Astrocyte (in vitro differentiated cells and primary cell): ENCODE measurements at regions not wholly inside any gene's neighbourhood (a gene's known extent, or its start where the extent isn't known, plus 50 kb on each side); places are given as distances from the start of the nearest gene placed in this dataset.
A peak's percentile ranks its signal among the peaks of the same experiment; 100 is the strongest.

Source experiments
- DNase-seq: peaks from one replicate; pipeline ENCODE4 v3.0.0-alpha.2; 2010; ENCODE audit warnings: low read depth
- FAIRE-seq: peaks from 2 replicates; lab custom pipeline; 2011; peaks lifted over from hg19 to GRCh38; lab: Jason Lieb, UNC
- H2AFZ ChIP-seq: 2 replicates; pipeline ENCODE4 v1.6.0; 2012; ENCODE audit warnings: low read depth, low read length, inconsistent platforms
- H3K27ac ChIP-seq: 2 replicates; pipeline ENCODE4 v1.5.1; 2011; ENCODE audit warnings: low read depth, low read length, inconsistent platforms
- H3K27me3 ChIP-seq: 2 replicates; pipeline ENCODE4 v1.6.0; 2011; ENCODE audit warnings: low read length, inconsistent platforms; ENCODE audit not compliant: insufficient read depth
- H3K36me3 ChIP-seq: 2 replicates; pipeline ENCODE4 v1.5.1; 2011; ENCODE audit warnings: low read length, inconsistent platforms; ENCODE audit not compliant: insufficient read depth
- H3K4me1 ChIP-seq: 2 replicates; pipeline ENCODE4 v1.5.1; 2011; ENCODE audit warnings: low read length, inconsistent platforms; ENCODE audit not compliant: insufficient read depth
- H3K4me2 ChIP-seq: 2 replicates; pipeline ENCODE4 v1.6.0; 2012; ENCODE audit warnings: low read length, inconsistent platforms
- H3K4me3 ChIP-seq: 2 replicates; pipeline ENCODE4 v1.5.1; 2011; ENCODE audit warnings: low read depth, mild to moderate bottlenecking, low read length, inconsistent platforms; ENCODE audit not compliant: insufficient read depth
- H3K79me2 ChIP-seq: 2 replicates; pipeline ENCODE4 v1.6.0; 2012; ENCODE audit warnings: mild to moderate bottlenecking, low read length, inconsistent platforms; ENCODE audit not compliant: insufficient read depth
- H3K9ac ChIP-seq: 2 replicates; pipeline ENCODE4 v1.6.0; 2012; ENCODE audit warnings: mild to moderate bottlenecking, low read length, inconsistent platforms
- H3K9me3 ChIP-seq: 2 replicates; pipeline ENCODE4 v1.5.1; 2012; ENCODE audit warnings: low read depth, mild to moderate bottlenecking, low read length, inconsistent platforms; ENCODE audit not compliant: insufficient read depth
- H4K20me1 ChIP-seq: 2 replicates; pipeline ENCODE4 v1.6.0; 2012; ENCODE audit warnings: low read length, inconsistent platforms; ENCODE audit not compliant: insufficient read depth
- H3K27ac Mint-ChIP-seq: one replicate; pipeline ENCODE4 v1.8.0; 2021; ENCODE audit warnings: mild to moderate bottlenecking, mixed read lengths; ENCODE audit not compliant: unreplicated experiment
- H3K27me3 Mint-ChIP-seq: one replicate; pipeline ENCODE4 v1.8.0; 2021; ENCODE audit warnings: low read depth, mixed read lengths; ENCODE audit not compliant: unreplicated experiment
- H3K36me3 Mint-ChIP-seq: one replicate; pipeline ENCODE4 v1.8.0; 2021; ENCODE audit warnings: low read depth, mixed read lengths; ENCODE audit not compliant: unreplicated experiment
- H3K4me1 Mint-ChIP-seq: one replicate; pipeline ENCODE4 v1.8.0; 2021; ENCODE audit warnings: low read depth, mixed read lengths; ENCODE audit not compliant: unreplicated experiment
- H3K4me3 Mint-ChIP-seq: one replicate; pipeline ENCODE4 v1.8.0; 2021; ENCODE audit warnings: mild to moderate bottlenecking, moderate library complexity, mixed read lengths; ENCODE audit not compliant: unreplicated experiment
- H3K9me3 Mint-ChIP-seq: one replicate; pipeline ENCODE4 v1.8.0; 2021; ENCODE audit warnings: mild to moderate bottlenecking, mixed read lengths; ENCODE audit not compliant: unreplicated experiment
- CTCF ChIP-seq: IDR thresholded peaks from 2 replicates; pipeline ENCODE4 v1.5.1; 2011; ENCODE audit warnings: low read depth, mild to moderate bottlenecking, inconsistent platforms, low read length, moderate library complexity; ENCODE audit not compliant: insufficient read depth
- EZH2 ChIP-seq: IDR thresholded peaks from 2 replicates; pipeline ENCODE4 v1.6.1; 2012; ENCODE audit warnings: mild to moderate bottlenecking, low read length, inconsistent platforms; ENCODE audit not compliant: insufficient read depth

GRCh38 chr5:158123595-158123994 lies 264.6 kb upstream of the CLINT1 start:
- H3K4me2 ChIP-seq: no peak overlapping the region
- FAIRE-seq (no peak), DNase-seq (no peak)
- Mint-ChIP-seq H3K4me1 (peaks cover 21% of the 10 kb centered on the region), H3K27ac (no peak overlapping the region), H3K9me3 (peaks cover 2% of the 10 kb centered on the region), H3K27me3 (peaks cover 2% of the 10 kb centered on the region), H3K4me3 (no peak overlapping the region), H3K36me3 (no peaks in the 10 kb centered on the region)
- H3K27me3 ChIP-seq: no peaks in the 10 kb centered on the region
- no peak overlapping the region for H3K9ac ChIP-seq
- no peak overlapping the region for H3K4me3 ChIP-seq
- no peaks in the 10 kb centered on the region for H3K9me3 ChIP-seq
- H3K79me2 ChIP-seq: no peaks in the 10 kb centered on the region
- H2AFZ ChIP-seq: no peak overlapping the region
- no peaks in the 10 kb centered on the region for H4K20me1 ChIP-seq
- no peak overlapping the region for H3K27ac ChIP-seq
- TF ChIP-seq EZH2: no peak
- no peak for TF ChIP-seq CTCF
- H3K36me3 ChIP-seq: no peaks in the 10 kb centered on the region
- H3K4me1 ChIP-seq: peaks cover 20% of the 10 kb centered on the region

GRCh38 chr5:158121678-158122077 lies 262.7 kb upstream of the CLINT1 start:
- Mint-ChIP-seq H3K27ac (no peak overlapping the region), H3K36me3 (no peaks in the 10 kb centered on the region), H3K27me3 (peaks cover 2% of the 10 kb centered on the region), H3K9me3 (peaks cover 2% of the 10 kb centered on the region), H3K4me1 (peaks cover 21% of the 10 kb centered on the region), H3K4me3 (no peak overlapping the region)
- FAIRE-seq (no peak), DNase-seq (no peak)
- Histone ChIP-seq H3K4me2 (no peak overlapping the region), H3K36me3 (no peaks in the 10 kb centered on the region), H2AFZ (no peak overlapping the region), H3K27ac (no peak overlapping the region), H3K9me3 (no peaks in the 10 kb centered on the region), H3K79me2 (no peaks in the 10 kb centered on the region), H4K20me1 (no peaks in the 10 kb centered on the region), H3K27me3 (no peaks in the 10 kb centered on the region), H3K9ac (no peak overlapping the region), H3K4me1 (peaks cover 20% of the 10 kb centered on the region), H3K4me3 (no peak overlapping the region)
- TF ChIP-seq EZH2: no peak
- TF ChIP-seq CTCF: no peak

- no peak overlapping the region for H2AFZ ChIP-seq
- H3K4me2 ChIP-seq: peak overlapping the region; percentile 73
- TF ChIP-seq CTCF (no peak), EZH2 (no peak)
- no peaks in the 10 kb centered on the region for H4K20me1 ChIP-seq
- H3K27me3 ChIP-seq: no peaks in the 10 kb centered on the region
- H3K36me3 ChIP-seq: no peaks in the 10 kb centered on the region
- no peak for FAIRE-seq
- Mint-ChIP-seq H3K27ac (peak overlapping the region; percentile 23), H3K27me3 (peaks cover 2% of the 10 kb centered on the region), H3K36me3 (no peaks in the 10 kb centered on the region), H3K4me3 (no peak overlapping the region), H3K4me1 (peaks cover 28% of the 10 kb centered on the region), H3K9me3 (peaks cover 2% of the 10 kb centered on the region)
- peak; percentile 18 for DNase-seq
- H3K9me3 ChIP-seq: no peaks in the 10 kb centered on the region
- peaks cover 20% of the 10 kb centered on the region for H3K4me1 ChIP-seq
- H3K9ac ChIP-seq: no peak overlapping the region
- H3K79me2 ChIP-seq: no peaks in the 10 kb centered on the region
- H3K4me3 ChIP-seq: no peak overlapping the region
- peak overlapping the region; percentile 77 for H3K27ac ChIP-seq
Measured at GRCh38 chr5:158120760-158121159, 261.8 kb upstream of the CLINT1 start.
